ENCODE measurements at regions not wholly inside any gene's neighbourhood (a gene's known extent, or its start where the extent isn't known, plus 50 kb on each side); places are given as distances from the start of the nearest gene placed in this dataset.

GRCh38 chr3:73319179-73319769 lies 257.8 kb downstream of the EBLN2 start:
- TF ChIP-seq CTCF (IDR thresholded peaks at IDR 0.05) (no peak), POLR2AphosphoS5 (IDR thresholded peaks at IDR 0.05; ENCODE audit: low read depth, low read length) (no peak), REST (IDR thresholded peaks at IDR 0.05; ENCODE audit: insufficient read depth in 1 of 2, low read depth in 2 of 2, low read length in 1 of 2) (no peak), SIN3A (IDR thresholded peaks at IDR 0.05; ENCODE audit: borderline replicate concordance, insufficient read depth, low read depth, low read length) (no peak), TCF7L2 (IDR thresholded peaks at IDR 0.05; ENCODE audit: low read depth, low read length) (no peak)

Measured in Panc1 (cell line).